ENCODE measurements at regions not wholly inside any gene's neighbourhood (a gene's known extent, or its start where the extent isn't known, plus 50 kb on each side); places are given as distances from the start of the nearest gene placed in this dataset.

- TF ChIP-seq FOXP2 (optimal IDR thresholded peaks at IDR 0.05; ENCODE audit: borderline replicate concordance, extremely low read depth, extremely low read length, insufficient read depth) (peak; percentile 69), POLR2AphosphoS5 (IDR thresholded peaks at IDR 0.05; ENCODE audit: low read depth, low read length) (no peak)
Measured at GRCh38 chr6:9131616-9132015, 696.3 kb upstream of the SLC35B3 start.

DNA sequence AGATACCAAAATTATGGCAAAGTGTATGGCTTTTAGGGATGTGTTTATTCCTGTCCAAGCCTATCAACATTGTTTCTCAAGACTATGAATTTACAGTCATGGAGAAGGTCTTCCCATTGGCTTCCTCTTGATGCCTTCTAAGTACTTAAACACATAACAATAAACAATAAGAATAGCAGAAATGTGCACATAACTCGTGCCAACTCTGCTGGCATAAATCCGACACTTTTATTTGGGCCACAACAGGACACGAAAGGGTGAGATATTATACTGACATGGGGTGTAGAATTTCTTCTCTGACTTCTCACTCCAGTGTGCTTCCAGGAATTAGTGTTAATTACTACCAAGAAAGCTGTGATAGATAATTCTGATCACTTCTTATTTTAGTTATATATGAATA, 695.9 kb upstream of the SLC35B3 start:
- TF ChIP-seq SIN3A (IDR thresholded peaks at IDR 0.05; ENCODE audit: borderline replicate concordance, insufficient read depth, low read length), result no peak
- no peak for TF ChIP-seq FOXP2 (optimal IDR thresholded peaks at IDR 0.05; ENCODE audit: borderline replicate concordance, extremely low read depth, extremely low read length, insufficient read depth)

DNA sequence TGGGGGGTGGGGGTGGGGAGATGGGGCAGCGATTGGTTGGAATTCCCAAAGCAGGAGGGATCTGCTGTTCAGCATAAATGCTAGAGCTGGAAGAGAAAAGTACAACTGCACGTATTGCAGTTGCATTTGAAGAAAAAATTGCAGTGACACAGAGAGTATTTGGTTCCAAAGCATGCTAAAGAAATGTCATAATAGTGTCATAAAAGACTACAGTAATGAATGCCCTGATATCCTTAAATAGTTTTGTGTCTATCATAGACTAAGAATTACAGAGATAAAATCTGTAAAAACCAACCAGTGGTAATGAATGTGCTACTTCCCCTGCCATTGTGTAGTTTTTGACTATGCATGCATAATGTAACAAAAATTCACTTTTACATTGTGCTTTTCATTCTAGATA, 693.6 kb upstream of the SLC35B3 start:
- TF ChIP-seq TAF1 (IDR thresholded peaks at IDR 0.05; ENCODE audit: borderline replicate concordance, insufficient read depth, low read length) (no peak), FOXP2 (optimal IDR thresholded peaks at IDR 0.05; ENCODE audit: borderline replicate concordance, extremely low read depth, extremely low read length, insufficient read depth) (no peak), REST (IDR thresholded peaks at IDR 0.05; ENCODE audit: insufficient read depth in 1 of 2, low read depth in 2 of 2, low read length in 2 of 2) (no peak), SIN3A (IDR thresholded peaks at IDR 0.05; ENCODE audit: borderline replicate concordance, insufficient read depth, low read length) (no peak), POLR2AphosphoS5 (IDR thresholded peaks at IDR 0.05; ENCODE audit: low read depth, low read length) (no peak)

DNA sequence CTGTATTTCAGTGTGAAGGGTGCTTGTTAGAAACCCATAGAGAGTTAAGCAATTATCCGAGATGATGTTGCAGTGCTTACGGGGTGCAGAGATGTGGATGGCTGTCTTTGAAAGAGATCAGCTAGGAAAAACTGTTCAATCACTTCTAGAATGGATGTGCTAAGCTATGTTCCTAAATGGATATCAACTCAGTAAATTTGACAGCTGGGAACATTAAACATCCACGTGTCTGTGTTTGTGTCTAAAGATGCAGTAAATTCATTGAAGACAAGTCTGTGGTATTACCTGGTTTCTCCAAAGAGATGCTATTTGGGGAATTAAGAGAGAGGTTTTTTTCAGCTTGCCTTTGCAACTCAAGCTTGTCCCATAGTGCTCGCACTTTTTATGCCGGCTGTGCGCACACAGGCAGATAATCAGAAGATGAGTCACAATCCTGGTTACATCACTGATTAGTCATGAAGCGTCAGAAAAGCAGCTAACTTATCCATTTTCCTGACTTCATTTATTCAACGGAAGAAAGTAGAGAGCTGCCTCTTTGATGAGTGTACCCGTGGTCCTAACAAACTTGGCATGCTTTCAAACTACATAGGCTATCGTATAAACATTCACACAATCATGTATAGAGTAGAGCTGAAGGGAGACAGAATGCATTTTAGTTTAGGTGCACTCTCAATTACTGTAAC, 691.7 kb upstream of the SLC35B3 start:
- TF ChIP-seq POLR2AphosphoS5 (IDR thresholded peaks at IDR 0.05; ENCODE audit: low read depth, low read length) (no peak), REST (IDR thresholded peaks at IDR 0.05; ENCODE audit: insufficient read depth in 1 of 2, low read depth in 2 of 2, low read length in 2 of 2) (0 out of 4 replicates have a peak, but pooled peaks of 1 of the 2 experiments have one; percentile 53), SIN3A (IDR thresholded peaks at IDR 0.05; ENCODE audit: borderline replicate concordance, insufficient read depth, low read length) (no peak; the same call in 1 of the 2 replicates), TAF1 (IDR thresholded peaks at IDR 0.05; ENCODE audit: borderline replicate concordance, insufficient read depth, low read length) (no peak), FOXP2 (optimal IDR thresholded peaks at IDR 0.05; ENCODE audit: borderline replicate concordance, extremely low read depth, extremely low read length, insufficient read depth) (no peak)

DNA sequence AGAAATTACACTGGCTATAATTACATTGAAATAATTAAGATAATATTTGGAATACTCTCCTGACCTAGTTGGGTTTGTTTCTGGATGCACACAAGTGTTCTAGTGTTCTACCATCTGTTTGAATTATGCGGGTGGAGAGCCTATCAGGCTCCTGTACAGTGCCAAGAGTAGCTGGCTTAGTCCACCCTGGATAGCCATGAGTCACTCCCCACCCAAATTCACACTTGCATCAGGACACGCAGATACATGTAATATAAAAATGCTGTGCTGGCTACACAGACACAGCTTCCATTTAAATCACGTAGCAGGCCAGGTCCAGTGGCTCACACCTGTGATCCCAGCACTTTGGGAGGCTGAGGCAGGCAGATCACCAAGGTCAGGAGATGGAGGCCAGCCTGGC, 686.2 kb upstream of the SLC35B3 start:
- TF ChIP-seq TAF1 (IDR thresholded peaks at IDR 0.05; ENCODE audit: borderline replicate concordance, insufficient read depth, low read length) (no peak), SIN3A (IDR thresholded peaks at IDR 0.05; ENCODE audit: borderline replicate concordance, insufficient read depth, low read length) (no peak), POLR2AphosphoS5 (IDR thresholded peaks at IDR 0.05; ENCODE audit: low read depth, low read length) (no peak), REST (IDR thresholded peaks at IDR 0.05; ENCODE audit: insufficient read depth in 1 of 2, low read depth in 2 of 2, low read length in 2 of 2) (no peak), FOXP2 (optimal IDR thresholded peaks at IDR 0.05; ENCODE audit: borderline replicate concordance, extremely low read depth, extremely low read length, insufficient read depth) (no peak)

GRCh38 chr6:9116026-9116425, 680.7 kb upstream of the SLC35B3 start:
- TF ChIP-seq REST (IDR thresholded peaks at IDR 0.05; ENCODE audit: insufficient read depth in 1 of 2, low read depth in 2 of 2, low read length in 2 of 2) (peak; percentile 21 to 77; a peak in 2 of 4 replicates), POLR2AphosphoS5 (IDR thresholded peaks at IDR 0.05; ENCODE audit: low read depth, low read length) (peak; percentile 79), FOXP2 (optimal IDR thresholded peaks at IDR 0.05; ENCODE audit: borderline replicate concordance, extremely low read depth, extremely low read length, insufficient read depth) (peak; percentile 88), TAF1 (IDR thresholded peaks at IDR 0.05; ENCODE audit: borderline replicate concordance, insufficient read depth, low read length) (no peak), SIN3A (IDR thresholded peaks at IDR 0.05; ENCODE audit: borderline replicate concordance, insufficient read depth, low read length) (peak; percentile 88; the same call in 1 of the 2 replicates)

All from PFSK-1 (cell line).